Gastroesophageal sphincter (tissue), 3 donors: ENCODE measurements at regions not wholly inside any gene's neighbourhood (a gene's known extent, or its start where the extent isn't known, plus 50 kb on each side); places are given as distances from the start of the nearest gene placed in this dataset.

ENCODE experiments used
- CTCF ChIP-seq, 4 experiments: fragments of 200-600 bp in 2 of 4; fragments of 450-650 bp in 2 of 4; sonication (generic) in 1 of 4; IDR thresholded peaks; one replicate each; pipeline ENCODE4 v1.5.1; 2017 to 2019; ENCODE audit warnings: antibody characterized with exemption in 4 of 4, mild to moderate bottlenecking in 2 of 4, moderate library complexity in 2 of 4
- POLR2A ChIP-seq, 2 donors: fragments of 450-650 bp; IDR thresholded peaks; one replicate each; pipeline ENCODE4 v1.6.1; 2017; ENCODE audit warnings: antibody characterized with exemption in 2 of 2, mild to moderate bottlenecking in 2 of 2, moderate library complexity in 1 of 2

GRCh38 chr9:27940535-27940934, 367.3 kb upstream of the C9orf72 start:
- TF ChIP-seq CTCF (IDR thresholded peaks at IDR 0.05) (no peak), POLR2A (IDR thresholded peaks at IDR 0.05) (no peak)
